ENCODE measurements at regions not wholly inside any gene's neighbourhood (a gene's known extent, or its start where the extent isn't known, plus 50 kb on each side); places are given as distances from the start of the nearest gene placed in this dataset.

- TF ChIP-seq, protein P1, sequence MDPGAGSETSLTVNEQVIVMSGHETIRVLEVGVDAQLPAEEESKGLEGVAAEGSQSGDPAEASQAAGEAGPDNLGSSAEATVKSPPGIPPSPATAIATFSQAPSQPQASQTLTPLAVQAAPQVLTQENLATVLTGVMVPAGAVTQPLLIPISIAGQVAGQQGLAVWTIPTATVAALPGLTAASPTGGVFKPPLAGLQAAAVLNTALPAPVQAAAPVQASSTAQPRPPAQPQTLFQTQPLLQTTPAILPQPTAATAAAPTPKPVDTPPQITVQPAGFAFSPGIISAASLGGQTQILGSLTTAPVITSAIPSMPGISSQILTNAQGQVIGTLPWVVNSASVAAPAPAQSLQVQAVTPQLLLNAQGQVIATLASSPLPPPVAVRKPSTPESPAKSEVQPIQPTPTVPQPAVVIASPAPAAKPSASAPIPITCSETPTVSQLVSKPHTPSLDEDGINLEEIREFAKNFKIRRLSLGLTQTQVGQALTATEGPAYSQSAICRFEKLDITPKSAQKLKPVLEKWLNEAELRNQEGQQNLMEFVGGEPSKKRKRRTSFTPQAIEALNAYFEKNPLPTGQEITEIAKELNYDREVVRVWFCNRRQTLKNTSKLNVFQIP (CRISPR knock-in tag; IDR thresholded peaks at IDR 0.05; ENCODE audit: borderline replicate concordance, low read depth), result no peak
These were observed 80.4 kb upstream of the PDK4 start (continued) for GRCh38 chr7:95676691-95677090.

GRCh38 chr7:95675632-95676031 is 79.3 kb upstream of the PDK4 start:
- TF ChIP-seq ZC3H10 (CRISPR knock-in tag; IDR thresholded peaks at IDR 0.05), result no peak
- TF ChIP-seq, protein P2, sequence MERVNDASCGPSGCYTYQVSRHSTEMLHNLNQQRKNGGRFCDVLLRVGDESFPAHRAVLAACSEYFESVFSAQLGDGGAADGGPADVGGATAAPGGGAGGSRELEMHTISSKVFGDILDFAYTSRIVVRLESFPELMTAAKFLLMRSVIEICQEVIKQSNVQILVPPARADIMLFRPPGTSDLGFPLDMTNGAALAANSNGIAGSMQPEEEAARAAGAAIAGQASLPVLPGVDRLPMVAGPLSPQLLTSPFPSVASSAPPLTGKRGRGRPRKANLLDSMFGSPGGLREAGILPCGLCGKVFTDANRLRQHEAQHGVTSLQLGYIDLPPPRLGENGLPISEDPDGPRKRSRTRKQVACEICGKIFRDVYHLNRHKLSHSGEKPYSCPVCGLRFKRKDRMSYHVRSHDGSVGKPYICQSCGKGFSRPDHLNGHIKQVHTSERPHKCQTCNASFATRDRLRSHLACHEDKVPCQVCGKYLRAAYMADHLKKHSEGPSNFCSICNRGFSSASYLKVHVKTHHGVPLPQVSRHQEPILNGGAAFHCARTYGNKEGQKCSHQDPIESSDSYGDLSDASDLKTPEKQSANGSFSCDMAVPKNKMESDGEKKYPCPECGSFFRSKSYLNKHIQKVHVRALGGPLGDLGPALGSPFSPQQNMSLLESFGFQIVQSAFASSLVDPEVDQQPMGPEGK (CRISPR knock-in tag; IDR thresholded peaks at IDR 0.05; ENCODE audit: borderline replicate concordance), result no peak
- TF ChIP-seq TOX (CRISPR knock-in tag; IDR thresholded peaks at IDR 0.05; ENCODE audit: borderline replicate concordance), result no peak
- TF ChIP-seq ZNF565 (CRISPR knock-in tag; conservative IDR thresholded peaks at IDR 0.05; ENCODE audit: low read depth), result no peak
- TF ChIP-seq, protein P3, sequence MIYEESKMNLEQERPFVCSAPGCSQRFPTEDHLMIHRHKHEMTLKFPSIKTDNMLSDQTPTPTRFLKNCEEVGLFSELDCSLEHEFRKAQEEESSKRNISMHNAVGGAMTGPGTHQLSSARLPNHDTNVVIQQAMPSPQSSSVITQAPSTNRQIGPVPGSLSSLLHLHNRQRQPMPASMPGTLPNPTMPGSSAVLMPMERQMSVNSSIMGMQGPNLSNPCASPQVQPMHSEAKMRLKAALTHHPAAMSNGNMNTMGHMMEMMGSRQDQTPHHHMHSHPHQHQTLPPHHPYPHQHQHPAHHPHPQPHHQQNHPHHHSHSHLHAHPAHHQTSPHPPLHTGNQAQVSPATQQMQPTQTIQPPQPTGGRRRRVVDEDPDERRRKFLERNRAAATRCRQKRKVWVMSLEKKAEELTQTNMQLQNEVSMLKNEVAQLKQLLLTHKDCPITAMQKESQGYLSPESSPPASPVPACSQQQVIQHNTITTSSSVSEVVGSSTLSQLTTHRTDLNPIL (CRISPR knock-in tag; IDR thresholded peaks at IDR 0.05; ENCODE audit: low read depth), result no peak
- TF ChIP-seq GLIS3 (CRISPR knock-in tag; IDR thresholded peaks at IDR 0.05), result no peak
- TF ChIP-seq ZFP3 (CRISPR knock-in tag; IDR thresholded peaks at IDR 0.05), result no peak
- ATAC-seq, result no peak

DNA sequence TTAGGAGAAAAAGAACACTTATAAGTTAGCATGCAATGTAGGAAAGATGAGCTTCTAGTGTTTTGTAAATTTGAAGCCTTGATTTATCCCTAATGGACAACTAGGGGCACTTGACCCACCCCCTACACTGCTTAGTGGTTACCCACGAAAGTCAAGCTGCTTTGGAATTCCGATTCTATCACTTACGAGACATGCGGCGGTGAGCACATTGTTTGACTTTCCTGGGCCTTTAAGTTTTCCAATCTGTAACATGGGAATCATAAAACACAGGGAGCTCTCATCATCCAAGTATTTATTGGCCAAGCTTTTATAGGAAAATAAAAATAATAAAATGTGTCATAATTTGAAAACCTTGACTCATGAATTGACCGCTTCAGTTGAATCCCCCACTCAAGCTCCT is 78.7 kb upstream of the PDK4 start:
- no peak for ATAC-seq
- TF ChIP-seq BACH2 (CRISPR knock-in tag; IDR thresholded peaks at IDR 0.05; ENCODE audit: borderline replicate concordance) (no peak), ESRRG (CRISPR knock-in tag; IDR thresholded peaks at IDR 0.05) (no peak), ZFP30 (CRISPR knock-in tag; IDR thresholded peaks at IDR 0.05) (no peak), GLIS3 (CRISPR knock-in tag; IDR thresholded peaks at IDR 0.05) (no peak), ZFP3 (CRISPR knock-in tag; IDR thresholded peaks at IDR 0.05) (no peak), ARNTL (CRISPR knock-in tag; IDR thresholded peaks at IDR 0.05; ENCODE audit: borderline replicate concordance, low read depth) (no peak), CSRNP3 (CRISPR knock-in tag; IDR thresholded peaks at IDR 0.05) (no peak), PPARA (CRISPR knock-in tag; IDR thresholded peaks at IDR 0.05; ENCODE audit: borderline replicate concordance) (no peak), RARB (CRISPR knock-in tag; IDR thresholded peaks at IDR 0.05) (no peak)

GRCh38 chr7:95674101-95674500 is 77.8 kb upstream of the PDK4 start:
- no peak for ATAC-seq

More at GRCh38 chr7:95674101-95674500, 77.8 kb upstream of the PDK4 start:
- TF ChIP-seq ZFP3 (CRISPR knock-in tag; IDR thresholded peaks at IDR 0.05) (no peak), PPARA (CRISPR knock-in tag; IDR thresholded peaks at IDR 0.05; ENCODE audit: borderline replicate concordance) (no peak), ESRRG (CRISPR knock-in tag; IDR thresholded peaks at IDR 0.05) (no peak), OSR1 (CRISPR knock-in tag; IDR thresholded peaks at IDR 0.05) (no peak), ARNTL (CRISPR knock-in tag; IDR thresholded peaks at IDR 0.05; ENCODE audit: borderline replicate concordance, low read depth) (no peak), ISL1 (CRISPR knock-in tag; IDR thresholded peaks at IDR 0.05) (no peak), CSRNP3 (CRISPR knock-in tag; IDR thresholded peaks at IDR 0.05) (no peak), ZNF565 (CRISPR knock-in tag; conservative IDR thresholded peaks at IDR 0.05; ENCODE audit: low read depth) (no peak), TCF4 (CRISPR knock-in tag; IDR thresholded peaks at IDR 0.05; ENCODE audit: borderline replicate concordance) (no peak), RARB (CRISPR knock-in tag; IDR thresholded peaks at IDR 0.05) (no peak), CSDC2 (CRISPR knock-in tag; IDR thresholded peaks at IDR 0.05) (no peak), BACH2 (CRISPR knock-in tag; IDR thresholded peaks at IDR 0.05; ENCODE audit: borderline replicate concordance) (no peak)
- TF ChIP-seq, protein P2 (CRISPR knock-in tag; IDR thresholded peaks at IDR 0.05; ENCODE audit: borderline replicate concordance), result no peak
- TF ChIP-seq, protein P1 (CRISPR knock-in tag; IDR thresholded peaks at IDR 0.05; ENCODE audit: borderline replicate concordance, low read depth), result no peak
- TF ChIP-seq, protein P3 (CRISPR knock-in tag; IDR thresholded peaks at IDR 0.05; ENCODE audit: low read depth), result no peak
